OCI-LY3 (cell line): ENCODE measurements at regions not wholly inside any gene's neighbourhood (a gene's known extent, or its start where the extent isn't known, plus 50 kb on each side); places are given as distances from the start of the nearest gene placed in this dataset.

Source experiments
- H2AFZ ChIP-seq: fragments of 200-600, 300-600 bp; shearing (Covaris generic); 2 replicates; pipeline ENCODE4 v1.6.0; 2014; ENCODE audit warnings: antibody characterized with exemption, low read depth, low read length
- H3K27ac ChIP-seq: fragments of 200-600, 300-600 bp; sonication (generic); 2 replicates; pipeline ENCODE4 v1.5.1; 2014; ENCODE audit warnings: mild to moderate bottlenecking, low read length, moderate library complexity, mixed read lengths
- H3K27me3 ChIP-seq: fragments of 200-600, 300-600 bp; sonication (generic); 2 replicates; pipeline ENCODE4 v1.6.1; 2014; ENCODE audit warnings: low read depth, low read length, mixed read lengths
- H3K36me3 ChIP-seq: fragments of 200-600, 300-600 bp; sonication (generic); replicated peaks from 2 replicates; pipeline ENCODE3; 2014; ENCODE audit warnings: low read depth, low read length, mixed read lengths
- H3K4me1 ChIP-seq: fragments of 300-600, 200-600 bp; sonication (generic); 2 replicates; pipeline ENCODE4 v1.6.1; 2014; ENCODE audit warnings: low read length, mixed read lengths
- H3K4me2 ChIP-seq: fragments of 200-600, 300-600 bp; sonication (generic); 2 replicates; pipeline ENCODE4 v1.6.1; 2014; ENCODE audit warnings: low read length, mixed read lengths
- H3K4me3 ChIP-seq: fragments of 300-600, 200-600 bp; sonication (generic); 2 replicates; pipeline ENCODE4 v1.5.1; 2014; ENCODE audit warnings: antibody characterized with exemption, mild to moderate bottlenecking, low read length, moderate library complexity
- H3K79me2 ChIP-seq: fragments of 300-600, 200-600 bp; shearing (Covaris generic); 2 replicates; pipeline ENCODE4 v1.6.1; 2014; ENCODE audit warnings: mild to moderate bottlenecking, low read length, mixed read lengths
- H3K9ac ChIP-seq: fragments of 300-600, 200-600 bp; shearing (Covaris generic); 2 replicates; pipeline ENCODE4 v1.6.0; 2014; ENCODE audit warnings: mild to moderate bottlenecking, low read length, moderate library complexity
- H3K9me3 ChIP-seq: fragments of 200-600, 300-600 bp; shearing (Covaris generic); 2 replicates; pipeline ENCODE4 v1.6.1; 2014; ENCODE audit warnings: low read length, mixed read lengths; ENCODE audit not compliant: insufficient read depth
- H4K20me1 ChIP-seq: fragments of 200-600, 300-600 bp; sonication (generic); 2 replicates; pipeline ENCODE4 v1.6.1; 2016; ENCODE audit warnings: low read length, mixed read lengths; ENCODE audit not compliant: insufficient read depth
- CTCF ChIP-seq: fragments of 200-600, 300-600 bp; sonication (generic); IDR thresholded peaks from 2 replicates; pipeline ENCODE4 v1.5.1; 2014; ENCODE audit warnings: antibody characterized with exemption, low read length, low read depth
- EZH2phosphoT487 ChIP-seq: fragments of 200-600 bp; shearing (Covaris generic); IDR thresholded peaks from 2 replicates; pipeline ENCODE4 v1.6.1; 2018; ENCODE audit warnings: antibody characterized with exemption, mixed run types, low read depth

- H2AFZ ChIP-seq, result no peak overlapping the region
- H3K9ac ChIP-seq, result no peak overlapping the region
- H3K27me3 ChIP-seq, result peaks cover 28% of the 10 kb centered on the region
- H3K9me3 ChIP-seq, result no peaks in the 10 kb centered on the region
- H3K36me3 ChIP-seq, result no peaks in the 10 kb centered on the region
- no peak overlapping the region for H3K4me3 ChIP-seq
- TF ChIP-seq EZH2phosphoT487 (no peak), CTCF (no peak)
- no peaks in the 10 kb centered on the region for H3K79me2 ChIP-seq
- no peak overlapping the region for H3K4me2 ChIP-seq
- H3K27ac ChIP-seq, result no peak overlapping the region
- H3K4me1 ChIP-seq, result no peaks in the 10 kb centered on the region
- no peaks in the 10 kb centered on the region for H4K20me1 ChIP-seq
Observed at GRCh38 chr1:181351740-181352139, 131.6 kb upstream of the CACNA1E start.

DNA sequence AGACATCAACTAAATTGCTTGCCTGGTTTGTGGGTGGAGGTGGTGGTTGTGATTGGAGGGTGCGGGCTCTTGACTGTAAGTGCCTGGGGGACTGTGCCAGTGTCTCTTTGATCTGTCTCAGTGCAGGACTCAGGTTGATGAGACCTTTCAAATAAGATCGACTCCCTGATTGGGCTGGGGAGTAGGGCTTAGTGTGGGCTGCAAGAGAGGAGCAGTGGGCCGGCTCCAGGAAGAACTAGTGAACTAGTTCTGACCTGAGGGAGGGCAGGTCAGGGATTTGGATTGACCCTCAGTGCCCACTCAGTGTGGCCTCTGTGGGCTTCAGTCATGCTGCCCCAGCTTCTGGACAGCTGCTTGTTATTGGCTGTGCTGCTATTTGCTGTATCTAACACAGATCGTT is 130.6 kb upstream of the CACNA1E start:
- no peak for TF ChIP-seq EZH2phosphoT487
- TF ChIP-seq CTCF, result no peak
- Histone ChIP-seq H3K4me2 (no peak overlapping the region), H3K9me3 (no peaks in the 10 kb centered on the region), H3K4me1 (no peaks in the 10 kb centered on the region), H4K20me1 (no peaks in the 10 kb centered on the region), H2AFZ (no peak overlapping the region), H3K79me2 (no peaks in the 10 kb centered on the region), H3K4me3 (no peak overlapping the region), H3K9ac (no peak overlapping the region), H3K27me3 (peaks cover 28% of the 10 kb centered on the region), H3K27ac (no peak overlapping the region), H3K36me3 (no peaks in the 10 kb centered on the region)

DNA sequence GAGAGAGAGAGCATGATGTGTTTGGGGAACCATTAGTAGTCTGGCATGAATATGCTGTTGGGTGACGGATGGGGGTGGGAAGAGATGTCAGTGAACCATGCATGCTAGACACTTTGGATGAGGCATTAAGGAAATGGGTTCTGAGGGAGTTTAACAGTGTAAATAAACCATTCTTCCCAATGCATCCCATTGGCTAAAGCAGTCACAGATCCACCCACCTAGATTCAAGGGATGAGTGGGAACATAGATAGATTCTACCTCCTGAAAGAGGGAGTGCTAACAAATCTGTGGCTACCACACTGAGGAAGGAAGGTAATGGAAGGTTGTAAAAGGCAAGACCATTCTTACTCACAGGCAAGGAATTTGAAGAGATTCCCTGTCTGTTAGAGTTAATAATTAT is 129.8 kb upstream of the CACNA1E start:
- H3K27ac ChIP-seq, result no peak overlapping the region
- no peaks in the 10 kb centered on the region for H4K20me1 ChIP-seq
- H3K4me2 ChIP-seq, result no peak overlapping the region
- H3K79me2 ChIP-seq, result no peaks in the 10 kb centered on the region
- H3K4me3 ChIP-seq, result no peak overlapping the region
- H2AFZ ChIP-seq, result no peak overlapping the region
- no peaks in the 10 kb centered on the region for H3K36me3 ChIP-seq
- no peaks in the 10 kb centered on the region for H3K4me1 ChIP-seq
- peaks cover 28% of the 10 kb centered on the region for H3K27me3 ChIP-seq
- TF ChIP-seq EZH2phosphoT487, result no peak
- TF ChIP-seq CTCF, result no peak
- H3K9me3 ChIP-seq, result no peaks in the 10 kb centered on the region
- no peak overlapping the region for H3K9ac ChIP-seq

GRCh38 chr1:181354865-181355264 is 128.5 kb upstream of the CACNA1E start:
- H3K4me2 ChIP-seq, result no peak overlapping the region

More at GRCh38 chr1:181354865-181355264, 128.5 kb upstream of the CACNA1E start:
- H3K9ac ChIP-seq, result no peak overlapping the region
- TF ChIP-seq CTCF, result no peak
- no peaks in the 10 kb centered on the region for H3K4me1 ChIP-seq
- no peak overlapping the region for H3K27ac ChIP-seq
- no peak overlapping the region for H2AFZ ChIP-seq
- H3K79me2 ChIP-seq, result no peaks in the 10 kb centered on the region
- H3K36me3 ChIP-seq, result no peaks in the 10 kb centered on the region
- H3K4me3 ChIP-seq, result no peak overlapping the region
- H3K9me3 ChIP-seq, result no peaks in the 10 kb centered on the region
- no peaks in the 10 kb centered on the region for H4K20me1 ChIP-seq
- peaks cover 39% of the 10 kb centered on the region for H3K27me3 ChIP-seq
